Esophagus (tissue), 2 donors: ENCODE measurements at regions not wholly inside any gene's neighbourhood (a gene's known extent, or its start where the extent isn't known, plus 50 kb on each side); places are given as distances from the start of the nearest gene placed in this dataset.

Source experiments
- H3K27ac ChIP-seq, 2 donors: one replicate each; pipeline ENCODE4 v1.5.1; 2013; ENCODE audit warnings: low read depth in 2 of 2, mild to moderate bottlenecking in 2 of 2, inconsistent platforms in 1 of 2, low read length in 1 of 2, moderate library complexity in 1 of 2
- H3K27me3 ChIP-seq, 2 donors: one replicate each; pipeline ENCODE4 v1.6.1; 2013; ENCODE audit warnings: low read length in 2 of 2, control low read depth in 1 of 2, mild to moderate bottlenecking in 1 of 2; ENCODE audit not compliant: insufficient read depth in 2 of 2, control insufficient read depth in 1 of 2
- H3K36me3 ChIP-seq, 2 donors: one replicate each; pipeline ENCODE4 v1.6.1; 2013; ENCODE audit warnings: low read length in 1 of 2; ENCODE audit not compliant: control insufficient read depth in 2 of 2, insufficient read depth in 2 of 2
- H3K4me1 ChIP-seq, 2 donors: one replicate each; pipeline ENCODE4 v1.6.1; 2013; ENCODE audit warnings: low read length in 1 of 2; ENCODE audit not compliant: control insufficient read depth in 2 of 2, insufficient read depth in 2 of 2
- H3K4me3 ChIP-seq, 2 donors: one replicate each; pipeline ENCODE4 v1.5.1; 2013; ENCODE audit warnings: low read length in 2 of 2, mild to moderate bottlenecking in 2 of 2, low read depth in 1 of 2, moderate library complexity in 1 of 2
- H3K9me3 ChIP-seq, 2 donors: one replicate each; pipeline ENCODE4 v1.6.1; 2013; ENCODE audit warnings: mild to moderate bottlenecking in 2 of 2, low read depth in 1 of 2, low read length in 1 of 2, moderate library complexity in 1 of 2; ENCODE audit not compliant: control insufficient read depth in 2 of 2, insufficient read depth in 1 of 2
- WGBS, 2 donors: extraction: QIAGEN DNeasy Blood & Tissue Kit; methylation state at CpG; one replicate each; pipeline ENCODE4 v1.1.7; 2013; 5-methylcytosine and 5-hydroxymethylcytosine counted together
- donor health status: healthy with polysubstance abuse.
- donor health status: Bipolar disorder and iron deficiency.

GRCh38 chr2:22694856-22695255 lies 690.1 kb upstream of the KLHL29 start:
- Histone ChIP-seq H3K4me3 (no peak overlapping the region), H3K36me3 (no peaks in the 10 kb centered on the region), H3K4me1 (no peaks in the 10 kb centered on the region), H3K27ac (no peak overlapping the region), H3K27me3 (no peaks in the 10 kb centered on the region), H3K9me3 (peaks cover 0 to 2% of the 10 kb centered on the region in 2 donors)
- WGBS, 2 donors, result 51 to 53% methylated on average over 1 of the region's 1 CpG

GRCh38 chr2:22697054-22697788 lies 687.8 kb upstream of the KLHL29 start:
- Histone ChIP-seq H3K4me3 (no peak overlapping the region), H3K9me3 (peaks cover 0 to 2% of the 10 kb centered on the region in 2 donors), H3K27ac (no peak overlapping the region), H3K27me3 (no peaks in the 10 kb centered on the region), H3K36me3 (no peaks in the 10 kb centered on the region), H3K4me1 (no peaks in the 10 kb centered on the region)
- 79 to 84% methylated on average over 4 of the region's 4 CpGs for WGBS, 2 donors

- no peaks in the 10 kb centered on the region for H3K9me3 ChIP-seq
- H3K36me3 ChIP-seq, result no peaks in the 10 kb centered on the region
- H3K27me3 ChIP-seq, result no peaks in the 10 kb centered on the region
- no peak overlapping the region for H3K27ac ChIP-seq
- H3K4me3 ChIP-seq, result no peak overlapping the region
- WGBS, 2 donors, result 70 to 71% methylated on average over 2 of the region's 2 CpGs
- no peaks in the 10 kb centered on the region for H3K4me1 ChIP-seq
These were observed 683.3 kb upstream of the KLHL29 start for GRCh38 chr2:22701561-22702160.

- Histone ChIP-seq H3K4me1 (no peaks in the 10 kb centered on the region), H3K27me3 (no peaks in the 10 kb centered on the region), H3K27ac (no peak overlapping the region), H3K4me3 (no peak overlapping the region), H3K9me3 (no peaks in the 10 kb centered on the region), H3K36me3 (no peaks in the 10 kb centered on the region)
- WGBS, 2 donors, result 46 to 81% methylated on average over 1 of the region's 1 CpG
These were observed 681.6 kb upstream of the KLHL29 start for GRCh38 chr2:22703286-22703920.

- no peak overlapping the region for H3K4me3 ChIP-seq
- no peaks in the 10 kb centered on the region for H3K4me1 ChIP-seq
- H3K36me3 ChIP-seq, result no peaks in the 10 kb centered on the region
- no peaks in the 10 kb centered on the region for H3K9me3 ChIP-seq
- H3K27me3 ChIP-seq, result no peaks in the 10 kb centered on the region
- H3K27ac ChIP-seq, result no peak overlapping the region
These were observed 665.6 kb upstream of the KLHL29 start for GRCh38 chr2:22719396-22719795.

- Histone ChIP-seq H3K9me3 (no peaks in the 10 kb centered on the region), H3K4me3 (no peak overlapping the region), H3K36me3 (no peaks in the 10 kb centered on the region), H3K27me3 (no peaks in the 10 kb centered on the region), H3K27ac (no peak overlapping the region), H3K4me1 (no peaks in the 10 kb centered on the region)
- WGBS, 2 donors, result 61 to 62% methylated on average over 5 of the region's 5 CpGs
These were observed 655.5 kb upstream of the KLHL29 start for GRCh38 chr2:22729466-22729865.

- WGBS, 2 donors, result 63 to 83% methylated on average over 1 of the region's 1 CpG
These were observed 650.5 kb upstream of the KLHL29 start for GRCh38 chr2:22734373-22735045.

GRCh38 chr2:22737144-22737543 lies 647.8 kb upstream of the KLHL29 start:
- Histone ChIP-seq H3K4me3 (no peak overlapping the region), H3K36me3 (no peaks in the 10 kb centered on the region)

More at GRCh38 chr2:22734373-22735045, 650.5 kb upstream of the KLHL29 start:
- no peaks in the 10 kb centered on the region for H3K36me3 ChIP-seq
- H3K4me1 ChIP-seq, result no peaks in the 10 kb centered on the region
- no peak overlapping the region for H3K27ac ChIP-seq
- no peaks in the 10 kb centered on the region for H3K9me3 ChIP-seq
- no peaks in the 10 kb centered on the region for H3K27me3 ChIP-seq
- no peak overlapping the region for H3K4me3 ChIP-seq

GRCh38 chr2:22741216-22741615 lies 643.8 kb upstream of the KLHL29 start:
- Histone ChIP-seq H3K27ac (no peak overlapping the region), H3K27me3 (no peaks in the 10 kb centered on the region), H3K9me3 (peaks cover 0 to 2% of the 10 kb centered on the region in 2 donors), H3K36me3 (no peaks in the 10 kb centered on the region), H3K4me3 (no peak overlapping the region), H3K4me1 (no peaks in the 10 kb centered on the region)
- WGBS, 2 donors, result 33% methylated on average over 3 of the region's 3 CpGs

More at GRCh38 chr2:22737144-22737543, 647.8 kb upstream of the KLHL29 start:
- Histone ChIP-seq H3K4me1 (no peaks in the 10 kb centered on the region), H3K27ac (no peak overlapping the region), H3K9me3 (no peaks in the 10 kb centered on the region), H3K27me3 (no peaks in the 10 kb centered on the region)
- WGBS, 2 donors, result 48 to 54% methylated on average over 3 of the region's 3 CpGs
